HK-2 (cell line): ENCODE measurements at regions not wholly inside any gene's neighbourhood (a gene's known extent, or its start where the extent isn't known, plus 50 kb on each side); places are given as distances from the start of the nearest gene placed in this dataset.

ENCODE experiments used
- DNase-seq: peaks from one replicate; pipeline ENCODE4 v3.0.0-alpha.2; 2018; ENCODE audit not compliant: unreplicated experiment

DNA sequence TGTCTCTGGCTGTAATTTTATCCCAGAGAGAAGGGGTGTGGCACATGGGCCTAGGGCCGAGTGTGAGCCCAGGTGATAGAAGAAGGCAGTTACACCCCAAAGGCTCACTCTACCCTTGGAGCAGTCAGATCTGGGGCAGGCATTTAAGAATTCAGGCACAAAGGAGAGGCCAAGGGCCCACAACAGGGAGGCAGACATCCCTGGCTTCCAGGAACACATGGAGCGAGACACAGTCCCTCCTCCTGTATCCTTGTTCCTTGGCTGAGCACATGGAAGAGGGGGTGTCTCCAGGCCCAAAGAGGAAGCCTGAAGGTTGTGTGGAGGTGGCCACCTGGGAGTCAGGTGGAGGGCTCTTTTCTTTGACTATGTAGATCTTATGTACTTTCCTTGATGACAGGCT lies 286.2 kb downstream of the RPS24 start:
- DNase-seq, result no peak

- no peak for DNase-seq
Observed at GRCh38 chr10:78320506-78320905, 286.8 kb downstream of the RPS24 start.

DNA sequence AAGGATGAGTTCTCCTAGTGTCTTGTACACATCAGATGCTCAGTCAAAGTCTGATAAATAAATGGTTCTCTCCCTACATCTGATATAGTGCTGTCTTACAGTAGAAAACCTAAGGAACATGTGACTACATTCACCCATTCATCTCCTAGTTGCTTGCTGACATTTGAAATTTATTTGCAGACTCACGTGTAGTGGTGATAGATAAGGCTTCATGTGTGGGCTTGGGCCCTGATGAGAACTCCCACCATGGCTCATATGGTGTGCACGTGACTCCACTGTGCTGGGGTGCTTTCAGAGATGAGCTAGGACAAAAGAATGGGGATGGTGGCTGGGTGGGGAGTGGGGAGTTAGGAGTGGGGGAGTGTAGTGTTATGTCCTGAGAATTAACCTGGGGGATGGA lies 287.3 kb downstream of the RPS24 start:
- DNase-seq, result no peak

GRCh38 chr10:78321500-78321899 lies 287.8 kb downstream of the RPS24 start:
- DNase-seq, result no peak

DNA sequence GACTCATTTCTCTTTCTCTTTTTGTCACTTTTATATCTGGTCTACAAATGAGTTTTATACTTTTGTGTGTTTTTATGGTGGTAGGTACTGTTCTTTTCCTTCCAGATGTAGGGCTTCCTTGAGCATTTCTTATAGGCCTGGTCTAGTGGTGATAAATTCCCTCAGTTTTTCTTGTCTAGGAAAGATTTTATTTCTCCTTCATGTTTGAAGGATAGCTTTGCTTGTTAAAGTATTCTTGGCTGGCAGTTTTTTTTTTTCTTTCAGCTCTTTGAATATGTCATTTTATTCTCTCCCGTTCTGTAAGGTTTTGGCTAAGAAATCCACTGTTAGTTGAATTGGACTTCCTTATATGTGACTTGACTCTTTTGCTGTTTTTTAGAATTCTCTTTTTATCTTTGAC lies 292.7 kb downstream of the RPS24 start:
- DNase-seq, result no peak

DNA sequence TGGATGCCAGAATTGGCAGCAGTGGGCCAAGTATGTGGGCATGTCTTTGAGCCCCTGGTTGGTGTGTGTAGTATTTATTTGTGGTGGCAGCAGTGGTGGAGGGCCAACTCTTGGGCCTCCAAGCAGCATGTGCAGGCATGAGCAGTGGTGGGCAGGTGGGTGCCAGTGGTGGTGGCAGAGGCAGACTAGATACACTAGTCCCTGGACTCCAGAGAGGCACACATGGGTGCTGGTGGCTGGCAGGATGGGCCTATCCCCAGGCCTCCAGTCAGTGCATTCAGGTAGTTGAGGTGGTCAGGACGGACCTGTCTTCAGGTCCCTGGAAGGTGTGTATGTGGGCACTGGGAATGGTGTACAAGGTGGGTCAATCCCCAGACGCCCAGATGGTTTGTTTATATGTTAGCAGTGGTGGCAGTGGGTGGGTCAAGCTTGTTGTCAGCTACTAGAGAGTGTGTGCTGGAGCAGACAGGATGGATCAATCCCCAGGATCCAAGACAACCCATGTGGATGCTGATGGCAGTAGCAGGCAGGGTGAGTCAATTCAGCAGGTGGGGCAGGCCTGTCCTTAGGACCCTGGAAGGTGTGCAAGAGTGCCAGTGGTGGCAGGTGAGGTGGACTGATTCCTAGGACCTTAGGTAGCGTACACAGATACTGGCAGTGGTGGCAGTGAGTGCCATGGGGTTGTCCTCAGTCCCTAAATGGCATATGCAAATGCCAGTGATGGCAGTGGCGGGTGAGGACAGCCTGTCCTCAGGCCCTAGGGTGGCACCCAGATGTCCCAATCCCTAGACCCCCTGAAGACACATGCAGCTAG lies 294.3 kb downstream of the RPS24 start:
- DNase-seq, result no peak

DNA sequence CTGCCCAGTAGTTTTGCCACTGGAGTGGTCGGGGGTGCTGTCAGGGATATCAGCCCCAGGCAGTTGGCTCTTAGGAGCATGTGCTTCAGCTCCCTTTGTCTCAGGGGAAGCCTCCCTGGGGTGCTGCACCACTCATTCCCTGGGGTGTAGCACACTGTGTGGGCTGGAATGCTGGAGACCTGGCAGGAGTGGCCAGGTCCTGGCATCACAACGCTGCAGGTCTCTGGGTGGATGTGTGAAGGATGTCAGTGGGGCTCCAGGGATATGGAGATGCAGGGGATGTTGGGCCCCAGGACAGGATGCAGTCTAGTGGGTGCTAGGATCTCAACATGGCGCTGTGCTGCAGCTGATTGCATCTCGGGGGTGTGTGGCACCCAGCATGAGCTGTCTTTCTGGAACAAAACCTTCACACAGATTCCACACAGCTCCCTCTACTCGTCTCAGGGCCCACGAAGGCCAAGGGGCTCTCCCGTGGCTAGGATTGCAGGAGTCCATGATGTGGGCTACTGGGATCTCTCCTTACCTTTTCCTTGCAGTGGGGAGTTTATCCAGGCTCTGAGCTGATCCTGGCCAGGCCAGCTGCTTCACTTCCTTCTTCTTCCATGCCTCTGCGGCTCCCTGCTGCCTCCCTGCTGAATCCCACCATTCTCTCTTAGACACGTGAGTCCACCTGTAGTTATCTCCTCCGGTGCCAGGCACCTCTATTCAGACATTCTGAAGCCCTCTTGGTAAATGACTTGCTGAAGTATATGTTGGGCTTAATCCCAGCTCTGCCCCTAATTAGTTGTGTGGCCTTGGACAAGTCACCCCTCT lies 295.1 kb downstream of the RPS24 start:
- no peak for DNase-seq

DNA sequence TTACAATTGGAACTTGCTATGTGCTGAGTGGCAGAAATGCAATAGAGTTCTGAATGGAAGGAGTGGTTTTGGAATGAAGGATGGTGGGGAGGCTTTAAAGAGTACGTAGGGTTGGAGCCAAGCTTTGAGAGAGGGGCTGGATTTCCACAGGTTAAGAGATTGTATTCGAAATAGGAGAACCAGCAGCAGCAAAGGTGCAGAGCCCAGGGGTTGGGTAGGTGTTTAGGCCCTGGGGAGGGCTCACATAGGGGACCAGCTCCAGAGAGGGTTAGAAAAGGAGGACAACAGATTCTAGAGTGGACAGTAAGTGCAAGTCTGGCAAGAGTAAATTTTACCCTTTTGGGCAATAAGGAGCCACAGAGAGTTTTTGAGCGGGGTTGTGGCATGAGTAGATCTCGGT lies 297.2 kb downstream of the RPS24 start:
- DNase-seq, result no peak

DNA sequence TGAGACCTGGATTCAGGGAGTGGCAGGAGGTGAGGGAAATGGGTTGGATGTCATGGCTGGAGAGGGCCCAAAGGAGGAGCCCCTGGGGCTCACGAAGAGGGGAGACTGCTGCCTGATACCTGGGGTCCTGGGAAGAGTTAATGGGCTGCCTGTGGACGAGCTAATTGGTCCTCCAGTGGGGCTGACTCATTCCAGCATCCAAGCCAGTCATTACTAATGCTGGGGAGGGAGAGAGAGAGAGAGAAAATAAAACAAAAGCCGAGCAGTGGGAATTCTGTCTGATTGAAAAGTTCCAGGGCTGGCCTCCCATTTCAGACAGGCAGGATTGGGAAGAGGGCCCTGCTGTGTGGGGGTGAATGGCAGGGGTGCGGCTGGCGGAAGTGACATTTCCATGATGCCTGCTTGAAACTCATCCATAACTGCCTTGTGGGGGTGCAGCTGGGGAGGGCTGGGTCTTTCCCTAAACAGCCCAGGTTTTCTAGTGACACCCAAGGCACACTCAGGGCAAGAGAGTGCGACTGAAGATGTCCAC lies 297.8 kb downstream of the RPS24 start:
- no peak for DNase-seq

DNA sequence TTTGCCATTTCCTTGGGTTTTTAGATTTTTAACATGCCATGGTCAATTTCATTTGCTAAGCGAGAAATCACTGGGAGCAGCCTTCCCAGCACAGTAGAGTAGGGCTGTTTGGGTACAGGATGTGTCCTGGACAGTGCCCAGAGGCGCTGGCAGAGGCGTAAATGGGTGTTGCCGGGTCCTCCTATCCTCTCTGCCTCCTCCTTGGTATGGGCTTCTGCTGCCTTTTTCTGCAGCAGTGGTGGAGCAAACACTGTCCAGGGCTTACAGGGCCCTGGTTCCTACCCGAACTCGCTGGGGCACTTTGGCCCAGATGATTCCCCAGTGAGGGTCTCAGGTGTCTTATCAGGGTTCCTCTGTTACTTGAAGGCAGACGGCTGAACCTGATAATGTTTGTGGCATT lies 298.3 kb downstream of the RPS24 start:
- no peak for DNase-seq

GRCh38 chr10:78332657-78333056 lies 299.0 kb downstream of the RPS24 start:
- no peak for DNase-seq

GRCh38 chr10:78333362-78334143 lies 299.9 kb downstream of the RPS24 start:
- DNase-seq, result no peak

GRCh38 chr10:78335371-78335690 lies 301.7 kb downstream of the RPS24 start:
- DNase-seq, result no peak

DNA sequence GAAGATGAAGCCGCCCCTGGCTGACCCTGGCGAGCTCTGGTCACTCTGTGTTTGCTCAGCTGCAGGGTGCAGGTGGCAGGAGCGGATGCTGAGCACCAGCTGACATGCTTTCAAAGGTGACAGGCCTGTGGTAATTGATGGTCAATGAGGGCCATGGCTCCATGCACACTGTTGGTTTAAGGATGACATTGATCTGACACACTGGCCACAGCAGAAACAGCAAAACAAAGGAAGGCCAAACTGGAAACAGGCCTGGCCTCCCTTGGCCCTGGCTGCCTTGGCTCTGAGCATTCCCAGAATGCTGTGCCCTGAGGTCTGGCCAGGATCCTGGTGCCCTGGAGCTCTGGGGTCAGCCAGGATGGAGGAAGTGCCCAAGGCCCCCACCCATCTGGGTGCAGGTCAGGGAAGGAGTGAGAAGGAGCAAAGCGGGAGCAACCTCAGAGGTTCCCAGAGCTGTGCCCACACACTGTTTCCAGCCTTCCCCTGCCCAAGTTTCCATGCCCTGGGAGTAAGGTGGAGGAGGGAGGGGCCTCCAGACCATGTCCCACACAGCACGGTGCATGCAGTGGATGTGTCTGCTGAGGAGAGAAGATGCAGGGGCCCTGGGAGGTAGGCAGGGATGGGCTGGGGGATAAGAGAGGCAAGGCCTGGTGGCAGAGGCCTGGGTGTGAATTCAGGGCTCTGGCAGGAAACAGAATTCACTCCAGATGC lies 302.2 kb downstream of the RPS24 start:
- no peak for DNase-seq

- no peak for DNase-seq
Observed at GRCh38 chr10:78336402-78336791, 302.7 kb downstream of the RPS24 start.

DNA sequence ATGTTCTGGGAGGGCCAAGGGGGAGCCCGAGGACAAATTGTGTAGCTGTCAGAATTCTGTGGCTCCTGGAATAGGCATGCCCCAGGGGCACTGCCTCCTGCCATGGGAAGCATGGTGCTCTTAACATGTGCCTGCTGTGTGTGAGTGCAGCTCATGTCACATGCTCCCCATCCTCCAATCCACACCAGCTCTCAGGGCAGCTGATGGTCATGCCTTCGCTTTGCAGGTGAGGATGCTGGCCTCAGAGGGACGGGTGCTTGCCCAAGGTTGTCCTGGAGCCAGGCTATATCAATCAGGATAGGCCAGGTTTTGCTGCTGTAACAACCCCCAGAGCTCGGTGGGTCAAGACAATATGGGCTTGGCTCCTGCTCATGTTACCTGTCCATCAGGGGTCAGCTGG lies 303.4 kb downstream of the RPS24 start:
- DNase-seq, result no peak

GRCh38 chr10:78337646-78338391 lies 304.2 kb downstream of the RPS24 start:
- DNase-seq, result no peak

DNA sequence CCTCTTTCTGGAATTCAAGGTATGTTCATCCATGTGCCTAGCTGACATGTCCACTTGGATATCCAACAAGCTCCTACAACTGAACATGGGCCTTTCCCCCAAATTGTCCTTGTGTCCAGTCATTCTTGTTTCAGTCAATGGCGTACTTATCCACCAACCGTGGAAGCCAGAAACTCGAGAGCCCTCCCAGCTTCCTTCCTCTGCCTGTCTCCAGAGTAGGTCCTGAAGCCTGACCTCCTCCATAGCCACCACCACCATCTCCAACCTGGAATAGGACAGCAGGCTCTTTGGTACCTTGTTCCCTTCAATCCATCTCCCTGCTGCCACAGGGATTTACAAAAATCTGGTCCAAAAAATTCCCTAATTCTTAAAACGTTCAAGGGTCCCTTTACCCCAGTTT lies 305.1 kb downstream of the RPS24 start:
- no peak for DNase-seq

DNA sequence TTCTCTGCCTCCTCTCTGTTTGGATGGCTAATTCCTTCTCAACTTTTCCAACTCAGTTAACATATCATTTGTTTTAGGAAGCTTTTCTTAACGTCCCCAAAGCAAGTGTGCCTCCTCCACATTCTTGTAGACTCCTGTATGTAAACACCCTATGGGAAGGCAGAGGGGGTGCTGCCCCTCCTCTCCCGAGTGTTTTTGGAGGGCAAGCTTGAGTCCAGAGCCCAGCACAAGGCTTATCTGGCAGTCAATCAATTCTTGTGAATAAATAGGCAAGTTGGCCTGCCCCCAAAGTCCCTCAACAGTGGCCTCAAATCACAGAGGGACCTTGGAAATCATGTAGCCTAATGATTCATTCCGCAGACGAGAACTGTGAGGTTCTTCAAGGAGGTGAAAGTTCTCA lies 305.6 kb downstream of the RPS24 start:
- DNase-seq, result no peak

GRCh38 chr10:78341953-78342614 lies 308.4 kb downstream of the RPS24 start:
- DNase-seq, result no peak
